HG02943 (cell line): ENCODE measurements at regions not wholly inside any gene's neighbourhood (a gene's known extent, or its start where the extent isn't known, plus 50 kb on each side); places are given as distances from the start of the nearest gene placed in this dataset.
A peak's percentile ranks its signal among the peaks of the same experiment; 100 is the strongest.

Experiments
- ATAC-seq: cut with Tn5 transposase; IDR thresholded peaks from one replicate; pipeline ENCODE4 v1.9.1; 2021; ENCODE audit warnings: mild to moderate bottlenecking, low read depth, moderate library complexity; ENCODE audit not compliant: unreplicated experiment

DNA sequence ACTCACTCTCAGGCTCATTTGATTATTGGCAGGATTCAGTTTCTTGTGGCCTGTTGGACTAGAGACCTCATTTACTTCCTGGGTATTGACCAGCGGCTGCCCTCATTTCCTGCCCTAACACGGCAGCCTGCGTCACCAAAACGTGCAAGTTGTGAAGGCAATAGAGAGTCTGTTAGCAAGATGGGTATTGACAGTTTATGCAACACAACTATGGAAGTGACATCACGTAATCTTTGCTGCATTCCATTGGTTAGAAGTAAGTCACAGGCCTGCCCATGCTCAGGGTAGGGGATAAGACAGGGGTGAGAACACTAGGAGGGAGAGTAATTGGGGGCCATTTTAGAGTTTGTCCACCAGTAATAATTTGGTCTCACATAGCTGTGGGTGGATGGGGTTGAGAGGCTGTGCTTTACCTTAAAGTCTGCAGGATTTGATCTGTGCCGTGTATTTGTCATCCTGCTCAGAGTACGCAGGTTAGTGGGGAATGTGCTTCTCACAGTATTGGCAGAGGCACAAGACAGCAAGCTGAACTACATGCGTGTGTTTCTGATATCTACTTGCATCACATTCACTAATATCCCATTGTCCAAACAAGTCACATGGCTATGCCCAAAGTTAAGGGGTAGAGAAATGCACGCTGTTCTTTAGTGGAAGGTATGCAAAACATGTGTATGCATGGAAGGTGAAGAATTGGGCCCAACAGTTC, 83.3 kb downstream of the EDEM1 start:
- ATAC-seq: no peak

DNA sequence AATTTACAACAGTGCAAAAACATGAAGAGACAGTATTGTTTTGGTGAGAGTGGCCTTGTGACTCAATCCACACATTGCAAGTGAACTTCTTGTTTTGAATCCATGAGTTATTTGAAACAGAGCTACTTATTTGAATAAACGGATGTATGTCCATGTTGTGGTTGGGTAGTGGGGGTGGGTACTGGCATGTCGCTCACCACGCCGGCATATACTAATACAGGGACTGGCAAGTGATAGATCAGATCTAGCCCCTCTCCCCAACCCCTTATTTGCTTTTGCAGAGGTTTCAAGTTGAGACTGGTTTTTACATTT, 83.8 kb downstream of the EDEM1 start:
- ATAC-seq: no peak

DNA sequence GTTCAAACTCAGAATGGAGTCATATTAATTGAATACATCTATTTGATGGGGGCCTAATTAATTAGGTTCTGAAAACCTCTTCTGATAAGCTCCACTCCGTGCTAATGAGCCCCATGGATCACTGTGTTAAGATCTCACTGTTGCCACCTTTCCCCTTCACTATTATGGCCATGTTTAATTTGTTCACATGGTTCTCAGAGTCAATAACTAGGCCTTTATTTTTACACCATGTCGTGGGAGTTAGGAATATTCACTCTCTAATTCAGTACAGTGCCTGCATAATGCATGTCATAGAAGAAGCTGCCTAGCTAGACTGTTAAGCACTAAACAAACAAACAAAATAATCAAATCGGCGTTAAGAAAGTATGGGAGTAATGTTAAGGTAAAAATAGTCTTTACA, 84.9 kb downstream of the EDEM1 start:
- ATAC-seq: no peak

DNA sequence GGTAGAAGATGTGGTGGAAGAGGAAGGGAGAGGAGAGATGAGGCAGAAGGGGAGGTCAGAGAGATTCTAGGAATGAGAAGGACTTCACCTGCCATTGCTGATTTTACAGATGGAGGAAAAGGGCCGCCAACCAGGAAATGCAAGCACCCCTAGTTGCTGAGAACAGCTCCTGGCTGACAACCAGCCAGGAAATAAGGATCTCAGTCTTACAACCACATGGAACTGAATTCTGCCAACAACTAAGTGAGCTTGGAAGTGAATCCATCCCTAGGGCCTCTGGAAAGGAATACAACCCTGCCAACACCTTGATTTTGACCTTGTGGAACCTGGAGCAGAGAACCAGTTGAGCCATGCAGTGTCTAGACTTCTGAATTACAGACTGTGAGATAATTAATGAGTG, 86.6 kb downstream of the EDEM1 start:
- ATAC-seq: no peak

DNA sequence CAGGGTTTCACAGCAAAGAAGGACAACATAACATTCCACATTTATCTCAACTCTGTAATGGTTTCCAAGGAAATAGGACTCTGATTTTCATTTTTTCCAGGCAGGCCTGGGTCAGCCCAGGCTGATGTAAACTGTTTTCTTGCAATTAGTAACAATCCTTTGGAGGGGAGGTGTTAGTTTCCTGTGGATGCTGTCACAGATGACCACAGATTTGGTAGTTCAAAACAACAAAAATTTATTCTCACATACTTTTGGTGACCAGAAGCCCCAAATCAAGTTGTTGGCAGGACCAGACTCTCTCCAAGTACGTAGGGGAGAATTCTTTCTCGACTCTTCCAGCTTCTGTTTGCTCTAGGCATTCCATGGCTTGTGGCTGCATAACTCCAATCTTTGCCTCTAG, 88.0 kb downstream of the EDEM1 start:
- ATAC-seq: no peak

DNA sequence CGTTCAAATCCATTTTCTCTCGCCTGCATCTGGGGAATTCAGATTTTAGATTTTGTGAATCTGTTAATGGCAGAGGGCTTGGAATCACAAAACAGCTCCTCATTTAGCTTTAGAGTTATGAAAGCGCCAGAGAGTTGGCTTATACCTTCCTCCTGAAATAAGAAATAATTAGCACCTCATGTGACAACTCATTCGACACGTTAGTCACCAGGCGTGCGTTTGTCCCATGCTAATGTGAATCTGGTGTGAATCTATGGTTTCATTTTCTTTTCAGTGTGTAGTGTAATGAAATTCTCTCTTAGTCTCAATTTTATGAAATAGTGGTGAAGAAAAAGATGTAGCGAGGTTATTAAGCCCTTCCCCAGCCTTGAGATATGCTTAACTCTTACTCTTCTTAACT, 89.4 kb downstream of the EDEM1 start:
- no peak for ATAC-seq

DNA sequence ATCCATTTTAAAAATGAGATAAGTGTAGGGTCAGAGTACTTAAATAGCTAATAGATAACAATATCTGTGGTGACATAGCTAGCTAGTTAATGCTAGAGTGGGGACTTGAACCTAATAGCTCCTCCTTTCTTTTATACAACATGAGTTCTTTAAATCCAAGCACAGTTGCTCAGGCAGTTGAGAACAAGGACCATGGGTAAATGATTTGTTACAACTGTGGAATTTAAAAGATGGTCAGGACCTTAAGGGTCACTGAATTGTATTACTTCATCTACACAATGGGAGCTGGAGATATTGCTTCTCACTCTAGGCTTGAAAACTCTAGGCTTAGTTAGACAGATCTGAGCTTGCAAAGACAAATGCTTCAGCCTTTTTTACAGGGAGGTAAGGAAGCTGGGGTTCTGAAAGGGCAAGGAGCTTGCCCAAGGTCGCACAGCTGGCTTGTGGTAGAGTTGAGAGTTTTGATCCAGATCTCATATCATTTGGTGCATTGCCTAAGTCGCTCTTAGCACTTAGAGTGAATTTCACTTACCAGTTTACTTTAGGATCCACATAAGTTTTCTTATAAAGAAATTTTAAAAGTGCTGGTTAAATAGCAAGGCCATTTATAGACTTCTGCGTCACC, 90.2 kb downstream of the EDEM1 start:
- no peak for ATAC-seq

DNA sequence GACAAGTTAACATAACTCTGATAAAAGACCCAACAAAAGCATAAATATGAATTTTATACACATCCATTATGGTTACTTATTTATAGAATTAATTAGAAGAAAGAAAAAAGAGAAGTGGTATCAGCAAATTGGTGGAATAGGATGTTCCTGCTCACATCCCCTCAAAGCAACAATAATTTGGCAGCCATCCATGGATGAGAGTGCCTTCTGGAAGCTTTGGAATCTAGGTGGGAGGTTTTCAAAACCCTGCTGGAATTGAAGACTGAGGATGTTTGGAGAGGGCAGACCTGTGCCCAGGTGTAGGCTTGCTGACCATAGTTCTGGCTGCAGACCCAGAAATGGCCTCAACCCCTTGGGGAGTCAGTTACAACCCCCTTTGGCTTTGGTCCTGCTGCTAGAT, 91.2 kb downstream of the EDEM1 start:
- no peak for ATAC-seq

DNA sequence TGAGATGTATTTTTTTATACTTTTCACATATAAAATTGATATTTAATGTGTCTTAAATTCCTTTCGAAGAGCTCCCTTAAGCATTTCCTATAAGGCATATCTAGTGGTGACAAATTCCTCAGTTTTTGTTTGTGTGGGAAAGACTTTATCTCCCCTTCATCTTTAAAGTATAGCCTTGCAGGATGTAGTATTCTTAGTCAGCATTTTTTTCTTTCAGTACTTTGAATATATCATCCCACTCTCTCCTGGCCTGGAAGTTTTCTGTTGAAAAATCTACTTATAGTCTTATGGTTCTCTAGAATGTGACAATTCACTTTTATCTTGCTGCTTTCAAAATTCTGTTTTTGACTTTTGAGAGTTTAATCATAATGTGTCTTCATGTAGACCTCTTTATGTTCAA, 95.2 kb downstream of the EDEM1 start:
- no peak for ATAC-seq

DNA sequence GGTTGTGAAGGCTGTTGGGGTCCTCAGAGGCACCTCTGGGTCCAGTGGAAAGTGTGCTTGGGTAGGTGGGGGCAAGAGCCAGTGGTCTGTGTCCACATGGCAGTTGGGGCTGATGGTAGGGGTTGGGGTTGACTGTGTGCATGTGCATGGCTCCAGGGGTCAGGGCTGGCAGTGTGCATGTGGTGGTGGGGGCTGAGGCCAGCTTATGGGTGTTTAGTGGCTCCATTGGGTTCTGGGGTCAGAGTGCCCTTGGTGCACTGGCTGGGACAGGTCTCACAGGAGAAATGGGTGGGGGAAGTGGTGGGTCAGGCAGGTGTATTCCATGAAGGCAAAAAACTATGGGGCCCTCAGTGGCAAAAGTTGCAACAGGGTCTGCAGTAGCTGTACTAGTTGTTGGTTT, 97.9 kb downstream of the EDEM1 start:
- no peak for ATAC-seq

DNA sequence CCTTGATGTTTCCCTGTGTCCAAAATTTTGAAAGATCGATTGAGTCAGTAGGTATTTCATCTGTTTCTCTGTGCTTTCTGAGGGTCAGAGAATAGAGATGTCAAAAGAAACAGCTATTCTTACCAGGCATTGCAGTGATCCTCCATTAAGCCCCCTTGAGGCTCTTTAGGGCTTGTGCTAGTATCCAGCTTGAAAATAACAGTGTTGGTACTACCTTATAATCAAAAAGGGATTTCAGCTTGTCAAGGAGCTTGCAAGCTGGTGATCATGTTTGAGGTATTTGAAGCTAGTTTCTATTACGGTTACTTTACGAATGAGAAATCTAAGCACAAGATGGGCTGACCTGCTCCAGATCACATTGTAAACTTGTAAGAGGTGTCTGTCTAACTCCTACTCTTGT, 103.4 kb downstream of the EDEM1 start:
- ATAC-seq: no peak

DNA sequence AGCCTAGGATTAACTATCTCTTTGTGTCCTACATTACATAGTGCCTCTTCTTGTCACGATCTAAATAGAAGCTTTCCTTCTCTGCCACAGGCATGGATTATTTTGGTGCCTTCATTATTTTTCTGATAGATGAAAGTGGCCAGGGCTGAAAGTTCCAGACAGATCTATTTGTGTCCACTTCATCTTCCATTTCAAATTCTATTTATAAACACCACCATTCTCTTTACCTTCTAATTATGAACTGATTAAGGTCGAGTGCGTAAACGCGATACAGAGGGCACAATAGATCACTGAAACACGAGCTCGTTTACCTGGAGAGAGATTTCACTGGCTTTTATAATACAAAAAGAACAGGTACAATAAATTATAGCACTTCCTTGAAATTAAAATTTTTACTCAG, 105.0 kb downstream of the EDEM1 start:
- ATAC-seq: no peak

DNA sequence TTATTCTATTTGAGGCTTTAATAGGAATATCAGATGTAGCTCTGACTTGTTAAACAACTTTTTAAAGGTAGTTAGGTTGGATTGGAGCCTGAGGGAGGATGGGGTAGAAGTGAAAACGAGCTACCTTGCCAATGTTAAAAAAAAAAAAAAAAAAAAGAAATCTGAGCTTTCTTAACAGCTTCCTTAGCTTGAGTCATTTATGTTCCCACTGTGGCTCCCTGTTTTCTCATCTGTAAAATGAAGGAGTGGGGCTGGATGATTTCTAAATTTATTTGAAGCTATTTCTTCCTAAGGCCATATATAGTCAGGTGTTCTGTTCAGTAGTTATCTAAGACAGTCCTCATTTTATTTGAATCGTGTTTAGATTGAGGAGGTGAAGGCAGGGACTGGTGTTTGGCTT, 105.7 kb downstream of the EDEM1 start:
- ATAC-seq: no peak

DNA sequence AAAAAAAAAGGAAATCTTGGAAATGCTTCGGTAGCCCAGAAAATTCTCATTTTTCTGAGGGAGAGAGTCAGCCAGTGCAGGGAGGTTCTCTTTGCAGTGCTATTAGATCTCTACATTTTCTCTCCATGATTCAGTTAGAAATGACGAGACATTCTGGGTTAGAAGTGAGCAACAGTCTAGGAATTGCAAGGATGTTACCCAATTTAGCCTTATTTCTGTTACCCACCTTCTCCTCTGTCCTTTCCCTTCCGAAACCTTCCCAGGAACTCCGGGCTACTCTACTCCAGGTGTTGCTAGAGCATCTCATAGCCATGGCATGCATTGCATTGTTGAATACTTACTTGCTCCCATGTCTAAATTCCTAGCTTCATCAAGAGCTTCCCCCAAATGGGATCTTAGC, 106.8 kb downstream of the EDEM1 start:
- no peak for ATAC-seq

DNA sequence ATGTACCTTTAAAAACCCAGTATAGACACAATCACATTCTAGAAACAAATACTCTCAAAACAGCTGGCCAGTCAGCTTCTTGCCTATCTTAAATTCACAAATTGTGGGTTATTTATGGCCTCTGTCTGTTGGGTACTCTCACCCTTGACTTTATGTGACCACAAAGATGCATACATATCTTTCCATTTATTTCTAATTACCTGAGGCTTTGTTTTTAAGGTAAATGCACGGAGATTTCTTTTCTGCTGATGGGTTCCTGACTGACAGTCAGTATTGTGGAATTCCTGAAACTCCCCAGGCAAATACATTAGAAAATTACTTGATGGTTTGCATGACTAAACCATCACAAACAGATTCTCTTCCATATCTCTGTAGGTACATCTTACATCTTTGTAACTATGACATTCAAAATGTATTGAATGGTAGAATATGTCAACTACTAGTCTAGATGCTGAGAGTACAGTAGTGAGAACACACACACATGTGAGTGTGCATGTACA, 107.7 kb downstream of the EDEM1 start:
- no peak for ATAC-seq

DNA sequence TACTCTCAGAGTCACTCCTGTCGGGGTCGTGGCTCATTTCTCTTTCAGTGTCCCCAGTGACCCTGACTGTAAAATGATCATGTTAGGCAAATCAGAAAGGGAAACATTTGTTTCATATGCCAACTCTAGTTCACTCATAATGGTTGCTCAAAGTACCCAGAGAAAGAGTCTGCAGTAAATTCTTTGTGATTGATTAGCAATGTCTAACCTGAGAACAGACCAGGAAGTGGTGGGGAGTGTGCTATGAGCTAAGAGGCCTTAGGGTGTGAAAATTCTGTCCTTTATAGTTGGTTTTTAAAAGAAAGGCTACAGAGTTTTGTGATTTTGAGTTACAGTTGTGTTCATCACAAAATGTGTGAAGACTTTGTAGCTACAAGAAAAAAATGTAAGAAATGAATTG, 108.9 kb downstream of the EDEM1 start:
- ATAC-seq: no peak

DNA sequence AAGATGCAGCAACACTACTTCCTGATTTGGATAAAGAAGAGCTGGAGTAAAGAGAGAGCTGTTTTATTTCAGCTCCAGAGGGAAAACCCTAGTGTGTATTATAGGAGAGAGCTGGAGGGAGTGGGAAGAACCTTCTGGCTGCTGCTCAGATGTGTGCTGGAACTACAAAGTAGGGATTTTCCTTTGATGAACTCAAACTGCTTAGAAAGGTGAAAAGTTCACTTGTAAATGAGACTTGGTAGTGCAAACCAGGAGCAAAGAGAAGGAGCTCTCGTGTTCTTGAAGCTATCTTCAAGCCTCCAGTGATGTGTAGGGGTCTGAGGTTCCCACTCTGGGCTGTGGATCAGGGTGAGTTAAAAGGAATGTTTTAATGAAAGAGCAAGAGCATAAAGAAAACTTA, 110.4 kb downstream of the EDEM1 start:
- no peak for ATAC-seq

DNA sequence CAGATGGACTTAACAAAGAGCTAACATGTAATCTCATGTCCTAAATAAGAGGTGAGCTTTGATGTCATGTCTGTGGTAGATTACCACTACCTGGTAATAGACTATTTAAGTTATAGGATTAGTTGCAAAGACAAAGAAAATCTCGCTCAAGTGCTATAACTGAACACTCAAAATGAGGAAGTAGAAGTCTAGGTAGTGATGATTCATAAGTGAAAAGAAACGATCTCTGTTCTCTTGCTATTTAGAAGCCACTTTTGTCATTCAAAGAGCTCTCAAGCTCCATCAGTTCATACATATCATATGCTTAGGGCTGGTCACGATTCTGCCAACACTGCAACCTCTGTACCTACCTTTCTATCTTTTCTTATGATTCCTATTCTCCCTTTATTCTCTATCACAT, 110.9 kb downstream of the EDEM1 start:
- ATAC-seq: peak; percentile 96

DNA sequence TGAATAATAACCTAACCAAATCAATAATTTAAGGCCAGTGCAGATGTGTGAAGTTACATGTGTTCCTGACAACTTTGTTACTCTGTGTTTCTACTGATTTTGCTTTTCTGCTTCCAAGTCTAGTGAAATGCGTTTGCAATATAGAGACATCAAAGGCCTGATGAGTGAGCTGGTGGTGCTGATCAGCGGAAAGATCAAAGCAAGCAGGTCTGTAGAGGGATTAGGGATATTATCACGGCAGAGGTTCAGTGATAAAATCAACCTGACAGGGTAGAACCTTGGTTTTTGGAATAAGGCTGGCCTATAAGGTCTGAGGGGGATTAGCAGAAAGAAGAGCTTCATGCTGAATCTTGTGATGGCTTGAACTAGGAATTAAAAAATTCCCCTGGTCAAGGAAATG, 111.7 kb downstream of the EDEM1 start:
- ATAC-seq: no peak

DNA sequence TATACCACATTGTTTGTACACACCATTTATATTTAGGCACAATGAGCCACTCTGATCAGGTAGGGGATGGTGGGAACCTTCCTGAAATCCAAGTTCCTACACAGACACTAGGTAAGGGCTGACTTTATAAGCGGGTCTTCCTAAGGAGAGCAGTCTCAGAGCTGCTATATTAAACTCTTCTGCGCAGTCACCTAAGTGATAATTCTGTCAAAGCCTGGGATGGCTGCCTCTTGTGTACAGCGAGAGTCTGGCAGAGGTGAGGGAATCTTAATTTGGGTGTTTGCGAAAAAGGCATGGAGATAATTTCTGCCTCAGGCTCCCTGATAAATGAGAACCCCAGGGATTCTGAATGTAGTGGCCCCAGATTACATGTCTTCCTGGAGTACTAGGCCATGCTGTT, 113.1 kb downstream of the EDEM1 start:
- no peak for ATAC-seq

DNA sequence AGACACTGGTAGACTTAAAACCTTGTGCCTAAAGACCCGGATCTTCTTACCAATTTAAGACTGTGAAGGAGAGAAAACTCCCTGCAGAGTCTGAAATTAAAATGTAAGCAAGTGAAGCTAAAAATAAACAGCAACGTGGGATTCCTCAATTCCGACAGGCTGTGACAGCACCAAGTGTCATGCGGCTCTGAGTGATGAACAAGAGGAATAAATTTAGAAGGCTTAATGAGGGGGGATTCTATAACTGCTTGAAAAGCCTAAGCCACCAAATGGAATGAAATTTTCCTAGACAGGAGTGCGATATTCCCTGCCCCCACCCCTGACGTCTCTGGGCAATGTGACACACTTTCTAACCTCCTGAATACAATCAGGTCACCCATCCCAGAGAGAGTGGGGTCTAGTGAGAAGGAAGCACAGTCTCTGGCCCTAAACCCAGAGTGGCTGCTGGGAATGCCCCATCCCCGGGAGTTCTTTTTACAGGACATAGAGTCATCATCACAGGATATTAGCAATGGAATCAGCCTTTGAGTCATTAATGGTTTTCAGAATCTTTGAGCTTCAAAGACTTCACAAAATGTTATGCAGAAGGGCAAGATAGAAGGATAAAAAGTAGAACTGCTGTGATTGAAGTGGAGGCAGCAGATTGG, 114.3 kb downstream of the EDEM1 start:
- no peak for ATAC-seq

DNA sequence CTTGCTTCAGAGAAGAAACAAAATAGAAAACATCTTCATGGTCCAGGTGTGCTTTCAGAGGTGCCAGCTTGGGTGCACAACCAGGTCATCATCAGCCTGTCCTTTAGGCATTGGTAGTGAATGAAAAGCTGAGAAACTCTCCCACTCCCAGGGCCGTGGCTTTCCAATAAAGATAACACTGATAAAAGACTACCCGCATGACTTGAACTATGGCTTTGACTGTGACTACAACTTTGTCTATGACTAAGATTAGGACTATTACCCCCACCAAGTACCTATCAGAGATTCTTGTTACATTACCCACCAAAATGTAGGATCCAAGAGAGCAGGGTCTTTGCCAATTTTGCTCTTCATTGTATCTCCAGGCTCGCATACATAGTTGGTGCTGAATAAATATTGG, 115.2 kb downstream of the EDEM1 start:
- no peak for ATAC-seq
